GM21786 (cell line): ENCODE measurements at regions not wholly inside any gene's neighbourhood (a gene's known extent, or its start where the extent isn't known, plus 50 kb on each side); places are given as distances from the start of the nearest gene placed in this dataset.

Experiments used
- ATAC-seq: cut with Tn5 transposase; IDR thresholded peaks from one replicate; pipeline ENCODE4 v1.9.1; 2021; ENCODE audit not compliant: unreplicated experiment

DNA sequence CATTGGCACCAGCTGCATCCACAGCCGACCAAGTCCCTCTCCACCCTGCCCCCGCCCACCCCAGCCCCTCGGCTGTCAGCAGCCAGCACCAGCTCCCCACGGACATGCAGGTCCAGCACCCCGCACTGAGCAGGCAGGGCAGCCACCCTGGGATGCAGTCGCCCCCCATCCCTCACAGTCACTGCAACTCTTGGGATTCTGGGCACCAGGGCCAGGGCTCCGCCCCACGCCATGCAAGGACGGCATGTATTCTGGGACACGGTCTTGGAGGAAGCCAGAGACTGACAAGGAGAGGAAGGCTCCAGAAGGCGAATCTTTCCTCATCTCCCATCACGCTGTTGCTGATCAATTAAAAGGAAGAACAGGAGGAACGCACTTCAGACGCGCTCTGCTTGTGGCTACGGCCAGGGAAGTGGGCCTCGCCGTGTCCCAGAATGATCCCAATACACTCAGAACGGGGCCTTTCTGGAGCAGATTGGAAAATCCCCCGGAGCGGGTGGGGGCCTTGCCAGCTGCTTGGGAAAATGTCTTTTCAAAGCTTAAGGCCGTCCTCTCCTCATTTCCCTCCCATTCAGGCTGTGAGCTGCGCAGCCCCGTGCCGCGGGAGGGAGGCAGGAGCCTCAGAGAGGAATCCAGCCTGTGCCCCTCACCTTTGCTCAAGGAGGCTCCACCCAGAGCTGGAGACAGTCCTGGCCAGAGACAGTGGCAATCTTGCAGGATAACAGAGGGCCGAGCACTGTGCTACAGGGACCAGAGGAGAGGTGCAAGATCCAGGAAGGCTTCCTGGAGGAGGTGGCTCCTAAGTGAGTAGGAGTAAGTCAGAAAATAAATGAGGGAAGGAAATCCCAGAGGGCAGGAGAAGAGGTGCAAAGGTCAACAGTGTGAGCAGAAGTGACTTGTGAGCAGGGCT is 54.1 kb upstream of the DIO3 start:
- ATAC-seq, result no peak

GRCh38 chr14:101507836-101508150 is 53.5 kb upstream of the DIO3 start:
- no peak for ATAC-seq

DNA sequence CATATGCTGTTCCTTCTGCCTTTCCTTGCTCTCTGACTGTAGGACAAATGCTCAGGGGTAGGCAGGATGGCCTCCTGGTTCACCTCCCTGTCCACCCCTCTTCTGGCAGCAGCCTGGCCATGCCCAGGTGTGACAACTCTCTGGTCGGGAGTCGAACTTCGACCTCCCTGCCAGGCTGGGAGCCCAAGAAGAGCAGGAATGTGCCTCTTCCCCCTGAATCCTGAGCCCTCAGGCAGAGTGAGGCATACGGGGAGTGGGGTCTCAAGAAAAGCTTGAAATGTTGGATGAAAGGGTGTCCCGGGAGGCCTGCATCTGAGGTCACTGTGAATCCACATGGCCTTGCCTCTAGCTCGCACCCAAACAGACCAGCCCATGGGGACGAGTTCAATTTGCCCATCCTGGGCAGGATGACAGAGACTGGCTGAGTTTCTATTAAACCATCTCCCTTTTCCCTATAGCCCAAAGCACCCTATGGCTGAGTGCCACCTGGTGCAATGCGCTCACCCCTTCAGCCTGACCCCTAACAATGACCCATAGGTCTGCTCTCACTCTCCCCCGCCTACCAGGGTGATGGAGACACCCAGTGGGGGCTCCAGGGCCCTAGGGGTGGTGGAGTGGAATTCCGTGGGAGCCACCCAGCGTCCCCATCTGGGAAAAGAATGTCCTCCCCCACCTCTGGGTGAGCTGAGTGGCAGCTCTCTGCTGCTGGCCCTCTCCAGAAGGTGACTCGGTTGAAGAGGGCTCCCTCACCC is 52.9 kb upstream of the DIO3 start:
- no peak for ATAC-seq

DNA sequence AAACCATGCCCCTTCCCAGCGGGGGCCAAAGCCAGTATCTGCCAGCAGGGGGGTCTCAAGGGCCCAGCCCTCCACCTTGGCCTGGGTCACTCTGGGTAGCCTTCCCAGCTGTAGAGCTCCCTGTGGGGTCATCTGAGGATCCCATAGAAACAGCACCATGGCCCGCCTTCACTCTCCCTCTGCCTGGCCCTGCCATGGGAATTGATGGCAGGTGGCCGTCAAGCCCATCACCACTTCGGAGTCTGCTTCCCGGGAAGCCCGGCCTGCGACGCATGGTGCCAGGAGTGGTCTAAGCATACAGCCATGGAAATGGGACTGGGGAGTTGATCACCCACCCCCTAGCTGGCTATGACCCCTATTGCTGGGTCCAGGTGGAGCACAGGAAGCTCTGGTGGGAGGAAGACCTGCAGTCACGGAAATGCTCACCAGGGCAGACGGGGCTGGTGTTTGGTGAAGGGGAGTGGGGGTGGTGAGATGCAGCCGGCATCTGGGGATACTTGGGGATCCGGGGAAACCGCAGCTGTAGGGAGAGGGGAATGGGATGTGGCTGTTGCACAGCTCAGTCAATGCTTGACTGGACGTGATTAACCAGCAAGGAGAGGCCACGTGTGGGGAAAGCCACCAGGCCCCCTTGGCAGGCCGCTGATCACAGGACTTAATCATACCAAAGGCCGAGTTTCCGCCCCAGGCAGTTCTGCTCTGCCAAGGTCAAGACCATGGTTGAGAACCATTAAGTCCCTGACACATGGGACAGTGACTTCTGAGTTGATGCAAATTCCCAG is 52.2 kb upstream of the DIO3 start:
- no peak for ATAC-seq

GRCh38 chr14:101509730-101510371 is 51.4 kb upstream of the DIO3 start:
- no peak for ATAC-seq

DNA sequence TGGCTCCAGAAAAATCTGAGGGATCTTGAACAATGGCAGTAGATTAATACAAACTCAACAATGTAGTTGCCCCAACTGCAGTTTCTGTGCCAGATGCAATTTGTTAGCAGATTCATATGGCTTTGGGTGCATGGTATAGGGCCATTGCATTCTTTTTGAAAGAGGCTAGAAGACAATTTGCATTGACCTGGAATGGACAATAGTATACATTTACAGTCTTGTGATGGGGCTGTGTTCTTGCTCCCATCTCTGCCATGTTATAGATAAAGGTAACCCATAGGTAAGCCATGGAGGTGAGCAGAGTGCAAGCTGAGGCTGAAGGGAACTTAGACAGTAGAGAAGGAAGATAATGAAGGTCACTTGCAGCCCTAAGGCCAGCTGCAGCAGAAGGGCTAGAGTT is 50.1 kb upstream of the DIO3 start:
- no peak for ATAC-seq
